Kidney epithelial cell (primary cell): ENCODE measurements at regions not wholly inside any gene's neighbourhood (a gene's known extent, or its start where the extent isn't known, plus 50 kb on each side); places are given as distances from the start of the nearest gene placed in this dataset.

Experiments used
- DNase-seq: peaks from one replicate; pipeline ENCODE4 v3.0.0-alpha.2; 2010; ENCODE audit warnings: low read depth
- H3K27me3 ChIP-seq: 2 replicates; pipeline ENCODE4 v1.6.0; 2011; ENCODE audit warnings: low read length; ENCODE audit not compliant: control insufficient read depth, insufficient read depth
- H3K36me3 ChIP-seq: 2 replicates; pipeline ENCODE4 v1.5.1; 2011; ENCODE audit warnings: low read length; ENCODE audit not compliant: control insufficient read depth, insufficient read depth
- H3K4me3 ChIP-seq: 2 replicates; pipeline ENCODE4 v1.5.1; 2011; ENCODE audit warnings: low read depth, mild to moderate bottlenecking, control low read depth, low read length
- CTCF ChIP-seq: IDR thresholded peaks from 2 replicates; pipeline ENCODE4 v1.5.1; 2011; ENCODE audit warnings: mild to moderate bottlenecking, moderate library complexity, low read length, control low read depth, inconsistent platforms; ENCODE audit not compliant: insufficient read depth, poor library complexity, severe bottlenecking

- H3K4me3 ChIP-seq, result no peak overlapping the region
- no peaks in the 10 kb centered on the region for H3K27me3 ChIP-seq
- no peak for TF ChIP-seq CTCF
- no peak for DNase-seq
- no peaks in the 10 kb centered on the region for H3K36me3 ChIP-seq
These were observed 212.8 kb upstream of the CST7 start for GRCh38 chr20:24736131-24736843.

- TF ChIP-seq CTCF, result no peak
- Histone ChIP-seq H3K36me3 (no peaks in the 10 kb centered on the region), H3K4me3 (no peak overlapping the region), H3K27me3 (no peaks in the 10 kb centered on the region)
- DNase-seq, result no peak
These were observed 212.2 kb upstream of the CST7 start for GRCh38 chr20:24736844-24737211.

- TF ChIP-seq CTCF, result no peak
- no peaks in the 10 kb centered on the region for H3K27me3 ChIP-seq
- H3K36me3 ChIP-seq, result no peaks in the 10 kb centered on the region
- no peak overlapping the region for H3K4me3 ChIP-seq
- no peak for DNase-seq
These were observed 211.7 kb upstream of the CST7 start for GRCh38 chr20:24737212-24737850.

GRCh38 chr20:24738058-24738775, 210.9 kb upstream of the CST7 start:
- no peak for DNase-seq
- Histone ChIP-seq H3K27me3 (no peaks in the 10 kb centered on the region), H3K36me3 (no peaks in the 10 kb centered on the region), H3K4me3 (no peak overlapping the region)
- no peak for TF ChIP-seq CTCF

GRCh38 chr20:24738981-24739633, 210.0 kb upstream of the CST7 start:
- Histone ChIP-seq H3K4me3 (no peak overlapping the region), H3K27me3 (no peaks in the 10 kb centered on the region), H3K36me3 (no peaks in the 10 kb centered on the region)
- no peak for DNase-seq
- no peak for TF ChIP-seq CTCF
